GM18508 (cell line): ENCODE measurements at regions not wholly inside any gene's neighbourhood (a gene's known extent, or its start where the extent isn't known, plus 50 kb on each side); places are given as distances from the start of the nearest gene placed in this dataset.
"Not testable (repeated sequence)": the region's sequence is repeated elsewhere in the genome, so short reads cannot be mapped to it uniquely, and the experiment has no call there.

Experiments used
- ATAC-seq: cut with Tn5 transposase; IDR thresholded peaks from one replicate; pipeline ENCODE4 v1.9.1; 2021; ENCODE audit warnings: moderate number of reproducible peaks; ENCODE audit not compliant: insufficient read depth, unreplicated experiment

DNA sequence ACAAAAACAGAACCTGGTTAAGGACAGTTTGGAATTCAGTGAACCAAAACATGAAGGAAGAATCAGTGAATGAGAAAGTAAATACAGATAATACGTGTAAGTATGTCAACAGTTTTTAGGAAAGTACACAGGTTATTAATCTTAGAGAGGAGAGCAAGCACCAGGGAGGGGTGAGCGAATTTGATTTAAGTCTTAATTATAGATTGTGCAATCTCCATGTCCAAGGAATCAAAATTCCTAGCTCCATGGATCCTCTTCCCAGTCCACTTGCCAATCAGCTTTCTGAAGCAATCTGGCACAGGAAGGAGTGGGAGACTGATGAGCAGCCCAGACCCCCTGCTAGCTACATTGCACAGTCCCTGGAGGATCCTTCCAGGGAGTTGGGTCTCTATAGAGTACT is 346.4 kb downstream of the SETD4 start:
- no peak for ATAC-seq

DNA sequence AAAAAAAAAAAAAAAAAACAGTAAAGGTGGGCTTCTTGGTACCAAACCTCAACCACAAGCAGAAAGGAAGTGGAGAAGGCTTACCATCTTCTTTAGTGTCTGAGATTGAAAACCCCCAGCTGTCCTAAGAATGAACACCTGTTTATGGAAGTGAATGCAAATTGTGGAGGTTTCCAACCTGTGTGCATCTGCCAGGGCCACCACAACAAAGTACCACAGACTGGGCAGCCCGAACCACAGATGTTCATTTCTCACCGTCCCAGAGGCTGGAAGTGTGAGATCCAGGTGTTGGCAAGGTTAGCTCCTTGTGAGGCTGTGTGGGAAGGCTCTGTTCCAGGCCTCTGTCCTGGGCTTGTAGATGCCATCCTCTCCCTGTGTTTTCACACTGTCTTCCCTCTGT is 348.7 kb downstream of the SETD4 start:
- no peak for ATAC-seq

DNA sequence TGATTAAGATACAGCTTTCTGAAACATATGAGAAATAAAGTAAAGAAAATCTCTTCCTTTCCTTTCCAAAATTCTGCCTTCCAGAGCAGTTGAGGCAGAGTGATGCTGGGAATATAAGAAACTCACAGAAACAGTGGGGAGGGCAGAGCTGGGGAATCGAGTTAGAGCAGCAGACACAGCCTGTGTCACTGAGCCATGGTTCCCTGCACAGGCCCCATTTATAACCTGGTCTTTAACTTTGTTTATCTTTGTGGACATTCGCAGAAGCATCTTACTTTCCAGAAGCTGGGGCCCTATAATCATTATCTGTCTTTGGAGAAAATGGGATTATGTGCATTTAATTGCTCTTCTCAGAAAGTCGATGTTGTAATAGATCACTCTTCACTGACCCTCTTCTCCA is 349.1 kb downstream of the SETD4 start:
- ATAC-seq = no peak

DNA sequence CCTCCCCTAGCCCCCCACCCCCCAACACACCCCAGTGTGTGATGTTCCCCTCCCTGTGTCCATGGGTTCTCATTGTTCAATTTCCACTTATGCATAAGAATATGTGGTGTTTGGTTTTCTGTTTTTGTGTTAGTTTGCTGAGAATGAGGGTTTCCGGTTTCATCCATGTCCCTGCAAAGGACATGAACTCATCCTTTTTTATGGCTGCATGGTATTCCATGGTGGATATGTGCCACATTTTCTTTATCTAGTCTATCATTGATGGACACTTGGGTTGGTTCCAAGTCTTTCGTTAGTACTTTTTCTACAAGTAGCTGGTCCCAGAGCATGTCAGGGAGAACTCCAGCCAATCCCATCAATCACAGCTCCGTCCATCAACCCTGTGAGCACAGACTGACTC is 350.3 kb downstream of the SETD4 start:
- ATAC-seq = not testable (repeated sequence)

DNA sequence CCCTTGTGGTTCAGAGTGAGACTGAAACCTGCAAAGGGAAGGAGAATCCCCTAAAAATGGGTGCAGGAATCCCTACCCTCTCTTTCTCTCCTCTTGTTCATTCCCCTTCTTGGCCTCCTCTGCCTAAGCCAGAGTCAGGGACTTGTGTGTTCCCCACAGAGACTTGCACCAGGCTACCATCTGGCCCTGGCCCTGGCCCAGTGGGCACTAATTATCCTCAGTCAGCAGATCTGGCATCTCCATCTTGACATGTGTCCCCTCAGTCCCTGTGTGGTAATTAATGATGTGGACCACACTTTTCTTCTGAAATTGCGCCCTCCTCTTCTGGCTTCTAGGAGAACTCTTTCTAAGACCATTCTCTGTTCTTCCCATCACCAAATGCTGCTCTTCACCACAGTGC is 354.4 kb downstream of the SETD4 start:
- ATAC-seq = no peak

DNA sequence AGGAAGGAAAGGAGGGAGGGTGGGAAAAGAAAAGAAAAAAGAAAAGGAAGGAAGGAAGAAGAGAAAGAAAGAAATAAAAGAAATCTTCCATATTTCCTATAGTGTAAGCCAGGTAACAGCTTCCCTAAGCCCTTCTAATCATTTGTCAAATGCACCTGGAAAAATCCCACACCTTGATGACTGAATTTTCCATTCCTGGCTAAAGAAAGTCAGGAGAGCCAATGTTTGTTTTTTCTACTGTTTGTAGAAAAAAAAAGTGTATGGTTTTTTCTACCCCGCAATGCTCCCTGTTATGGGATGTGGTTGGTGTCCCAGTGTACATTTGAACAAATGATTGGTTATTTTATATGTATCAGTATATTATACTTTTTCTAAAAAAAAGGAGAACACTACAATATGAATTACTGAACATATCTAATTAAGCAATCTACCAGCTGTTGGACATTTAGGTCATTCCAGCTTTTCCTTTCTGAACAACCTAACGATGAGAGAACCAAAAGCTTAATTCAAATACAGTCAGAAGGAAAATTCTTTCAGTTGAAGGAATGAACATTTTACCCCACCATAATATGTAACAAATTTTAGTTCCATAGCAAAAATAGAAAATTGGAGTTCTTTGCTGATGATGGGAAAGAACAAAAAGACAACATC is 355.0 kb downstream of the SETD4 start:
- ATAC-seq = no peak

DNA sequence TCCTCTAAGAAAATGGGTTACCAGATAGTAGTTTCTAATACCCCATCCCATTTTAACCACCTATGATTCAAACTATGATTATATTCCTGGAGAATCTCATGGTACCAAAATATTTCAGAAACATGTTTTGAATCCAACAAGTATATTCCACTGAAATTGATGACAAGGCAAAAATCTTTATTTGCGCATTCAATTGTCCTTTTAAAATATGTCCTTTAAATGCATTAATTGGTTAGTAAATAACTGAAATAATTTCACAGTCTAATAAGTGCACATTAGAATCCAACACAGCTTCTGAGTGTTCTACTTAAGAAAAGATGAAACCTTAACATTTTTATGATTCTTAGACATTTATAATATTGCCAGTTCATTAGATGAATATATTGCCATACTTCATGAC is 356.6 kb downstream of the SETD4 start:
- no peak for ATAC-seq

DNA sequence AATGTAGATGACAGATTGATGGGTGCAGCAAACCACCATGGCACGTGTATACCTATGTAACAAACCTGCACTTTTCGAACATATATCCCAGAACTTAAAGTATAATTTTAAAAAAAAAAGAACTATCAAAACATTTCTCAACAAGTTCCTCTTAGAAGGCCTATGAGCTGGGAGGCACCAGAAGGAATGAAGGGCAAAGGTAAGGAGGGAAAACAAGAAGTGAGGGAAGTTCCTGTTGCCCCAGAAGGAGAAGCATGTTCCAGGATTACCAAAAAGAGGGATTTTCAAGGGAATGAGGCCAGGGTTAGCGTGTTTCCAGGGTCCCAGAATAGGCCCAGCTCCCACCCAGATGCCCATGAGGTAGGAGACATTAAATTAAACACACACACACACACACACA is 361.0 kb downstream of the SETD4 start:
- ATAC-seq = no peak

DNA sequence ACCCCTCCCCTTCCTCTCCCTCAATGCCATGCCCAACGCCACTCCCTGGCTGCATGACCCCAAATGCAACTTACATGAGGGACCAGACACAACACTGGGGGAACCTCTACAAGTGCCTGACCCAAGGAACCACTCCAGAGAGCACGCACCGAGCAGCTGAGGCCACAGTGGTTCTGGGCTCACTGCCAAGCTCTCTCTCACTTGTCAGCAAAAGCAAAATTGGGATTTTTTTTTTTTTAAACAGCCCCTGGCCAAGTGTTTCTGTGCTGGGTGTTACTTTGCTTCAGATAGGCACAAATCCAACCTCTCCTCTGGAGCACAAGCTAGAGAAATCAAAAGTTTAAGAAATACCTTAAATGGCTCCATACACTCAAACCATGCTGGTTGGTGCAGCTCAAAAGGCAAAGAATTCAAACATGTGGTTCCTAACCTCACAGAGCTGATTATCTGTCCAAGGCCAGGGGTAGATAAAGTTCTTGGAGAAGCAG is 363.0 kb downstream of the SETD4 start:
- no peak for ATAC-seq

DNA sequence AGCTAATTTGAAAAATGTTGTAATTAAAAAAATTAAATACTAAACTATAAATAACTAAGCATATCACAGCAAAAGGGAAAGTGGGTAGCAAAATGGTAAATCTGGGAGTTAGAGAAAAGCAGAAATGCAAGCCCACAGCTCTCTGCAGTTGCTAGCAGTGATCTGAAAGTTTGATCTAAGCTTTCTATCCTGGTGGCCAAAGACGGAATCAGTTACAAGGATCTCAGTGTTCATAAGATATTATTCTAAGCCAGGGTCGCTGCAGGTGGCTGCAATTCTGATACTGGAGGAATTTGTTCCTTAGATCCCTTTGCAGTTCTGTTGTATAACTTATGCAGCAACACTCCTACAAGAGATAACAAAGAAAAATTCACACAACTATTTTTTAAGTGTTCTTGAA is 363.7 kb downstream of the SETD4 start:
- no peak for ATAC-seq

DNA sequence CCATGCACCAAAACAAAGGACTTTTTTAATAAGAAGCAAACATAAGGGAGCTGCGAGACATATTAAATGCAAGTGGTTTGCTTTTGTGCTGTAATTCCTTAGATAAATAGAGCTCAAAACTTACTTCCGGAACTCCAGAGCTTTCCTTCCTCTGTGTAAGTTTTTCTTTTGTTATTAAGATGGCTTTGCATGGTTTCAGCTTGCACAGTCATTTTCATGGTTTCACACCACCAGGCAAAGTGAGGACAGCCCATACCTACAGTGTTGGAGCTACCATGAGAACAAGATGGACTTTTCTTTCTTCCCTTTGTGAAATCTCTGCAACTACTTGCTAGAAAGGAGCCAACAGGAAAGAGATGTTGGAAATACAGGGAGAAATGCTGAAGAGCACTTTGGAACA is 368.0 kb downstream of the SETD4 start:
- no peak for ATAC-seq

DNA sequence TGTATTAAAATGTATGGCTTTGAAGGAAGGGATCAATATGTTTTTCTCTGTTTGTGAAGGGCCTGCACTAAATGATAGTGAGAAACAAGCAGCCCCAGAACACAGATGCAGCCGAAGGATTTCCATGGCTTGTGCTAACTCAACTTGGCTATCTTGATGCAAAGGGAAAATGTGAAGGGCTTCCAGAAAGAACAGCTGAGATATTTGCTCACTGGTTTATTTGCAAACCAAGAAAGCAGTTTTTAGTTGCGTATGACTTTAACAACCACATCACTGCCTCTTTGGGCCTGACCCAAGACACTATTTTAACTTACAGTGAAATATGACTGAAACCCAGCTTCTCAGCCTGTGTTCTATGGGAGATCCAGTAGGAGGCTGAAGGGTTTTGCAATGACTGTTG is 369.9 kb downstream of the SETD4 start:
- ATAC-seq = no peak

DNA sequence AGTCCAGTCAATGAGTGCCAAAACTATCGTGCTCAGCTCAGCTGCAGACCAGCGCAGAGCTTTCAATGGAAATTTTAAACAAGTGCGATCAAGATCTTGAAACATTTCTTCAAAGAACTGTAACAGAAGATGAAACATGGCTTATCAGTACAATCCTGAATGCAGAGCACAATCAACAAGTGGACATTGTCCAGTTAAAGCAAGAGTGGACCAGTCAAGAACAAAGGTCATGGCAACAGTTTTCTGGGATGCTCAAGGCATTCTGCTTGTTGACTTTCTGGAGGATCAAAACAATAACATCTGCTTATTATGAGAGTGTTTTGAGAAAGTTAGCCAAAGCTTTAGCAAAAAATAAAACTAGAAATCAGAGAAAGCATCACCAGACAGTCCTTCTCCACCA is 374.2 kb downstream of the SETD4 start:
- ATAC-seq = no peak

DNA sequence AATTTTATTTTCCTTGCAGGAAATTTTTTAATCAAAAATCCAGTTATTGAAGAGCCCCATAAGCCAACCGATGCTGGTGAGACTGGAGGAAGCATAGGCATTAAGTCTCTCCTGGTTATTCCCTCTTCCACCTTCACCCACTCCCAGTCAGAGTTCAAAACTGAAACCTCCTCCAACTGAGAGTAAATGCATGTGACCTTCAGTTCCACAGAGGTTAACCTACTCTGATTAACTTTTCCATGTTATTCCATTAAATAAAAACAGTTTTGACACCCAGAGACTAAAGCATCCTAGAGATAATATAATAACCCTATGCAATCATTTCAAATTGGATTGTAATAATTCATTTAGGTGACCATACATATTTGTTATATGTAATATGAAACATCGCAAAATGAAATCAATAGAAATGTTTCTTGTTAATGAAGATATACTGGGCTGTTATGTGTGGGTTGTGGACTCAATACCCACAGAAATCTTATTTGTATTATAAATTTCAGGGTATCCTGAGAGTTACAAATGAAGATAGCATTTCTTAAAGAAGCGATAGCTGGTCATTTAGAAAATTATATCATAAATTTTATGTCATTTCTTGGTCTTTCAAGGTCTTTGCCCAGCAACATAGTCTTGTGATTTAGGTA is 376.5 kb downstream of the SETD4 start:
- no peak for ATAC-seq

DNA sequence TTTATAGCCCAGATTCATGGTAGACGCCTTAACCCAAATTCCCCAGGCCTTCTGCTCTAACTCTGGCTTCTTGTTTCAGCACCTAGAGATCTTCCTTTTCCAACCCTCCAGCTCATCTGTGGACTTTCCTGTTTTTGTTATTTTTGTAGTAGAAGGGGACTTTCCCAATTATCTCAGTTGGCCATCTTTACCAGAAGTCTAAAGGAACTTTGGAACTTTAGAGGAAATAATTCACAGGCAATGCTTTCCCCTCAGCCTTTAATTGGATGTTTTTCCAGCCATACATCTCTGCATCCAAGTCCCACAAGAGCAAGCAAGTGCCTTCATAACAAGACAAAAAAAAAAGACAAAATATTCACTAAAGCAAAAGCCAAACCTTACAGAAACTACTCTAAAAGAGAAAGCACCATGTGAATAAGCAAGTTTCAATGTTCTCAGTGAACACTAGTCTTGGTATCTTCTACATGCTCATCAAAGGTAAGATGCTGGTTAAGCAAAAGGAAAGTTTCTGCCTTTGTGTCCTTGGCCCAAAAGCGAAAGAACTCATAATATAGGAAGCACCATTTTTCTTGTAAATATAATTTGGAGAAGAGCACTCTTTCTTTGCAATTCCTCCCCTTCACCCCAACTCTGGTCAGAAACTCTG is 377.3 kb downstream of the SETD4 start:
- ATAC-seq = no peak

DNA sequence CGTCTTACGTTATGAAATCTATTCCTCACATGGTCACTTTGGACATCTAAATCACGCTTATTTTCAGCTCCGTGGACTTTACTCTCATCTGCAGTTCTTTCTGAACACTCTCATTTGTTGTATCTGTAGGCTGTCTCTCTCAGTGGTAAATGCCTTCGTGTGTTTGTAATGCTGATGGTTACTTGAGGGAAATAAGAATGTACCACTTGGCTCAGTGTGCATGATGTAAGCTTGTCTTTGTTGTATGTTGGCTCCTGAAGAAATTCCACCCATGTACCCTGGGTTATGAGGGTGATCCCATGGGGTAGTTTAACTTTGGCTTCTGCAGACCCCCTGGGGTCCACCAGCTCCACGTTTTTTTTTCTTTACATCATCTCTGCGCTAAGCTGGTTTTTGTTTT is 378.4 kb downstream of the SETD4 start:
- no peak for ATAC-seq

DNA sequence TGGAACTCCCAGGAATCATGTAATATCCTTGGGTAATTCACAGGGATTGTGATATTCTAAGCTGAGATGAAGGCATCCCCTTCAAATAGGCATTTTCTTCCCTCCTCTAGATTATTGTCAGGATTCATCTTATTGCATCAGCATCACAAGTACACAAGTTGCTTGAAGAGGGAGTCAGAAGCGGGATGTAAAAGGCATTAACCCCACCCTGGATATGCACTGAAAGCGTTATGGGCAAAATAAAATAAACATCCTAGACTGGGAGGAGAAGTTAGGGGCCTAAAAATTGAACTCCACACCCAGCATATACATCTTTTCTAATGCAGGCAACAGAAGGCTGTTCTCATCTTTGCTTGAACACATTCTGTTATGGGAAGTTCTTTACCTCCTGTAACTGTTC is 381.2 kb downstream of the SETD4 start:
- no peak for ATAC-seq

DNA sequence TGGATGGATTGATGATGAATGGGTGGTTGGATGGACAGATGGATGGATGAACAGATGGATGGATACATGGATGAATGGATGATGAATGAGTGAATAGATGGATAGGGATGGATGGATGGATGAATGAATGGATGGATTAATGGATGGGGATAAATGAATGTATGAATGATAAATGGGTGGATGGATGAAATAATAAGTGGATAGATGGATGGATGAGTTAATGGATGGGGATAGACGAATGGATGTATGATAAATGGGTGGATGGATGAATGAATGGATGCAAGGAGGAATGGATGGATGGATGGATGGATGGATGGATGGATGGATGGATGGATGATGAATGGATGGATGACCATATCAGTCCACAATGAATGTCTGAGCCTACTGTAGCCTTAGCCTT is 381.9 kb downstream of the SETD4 start:
- no peak for ATAC-seq

DNA sequence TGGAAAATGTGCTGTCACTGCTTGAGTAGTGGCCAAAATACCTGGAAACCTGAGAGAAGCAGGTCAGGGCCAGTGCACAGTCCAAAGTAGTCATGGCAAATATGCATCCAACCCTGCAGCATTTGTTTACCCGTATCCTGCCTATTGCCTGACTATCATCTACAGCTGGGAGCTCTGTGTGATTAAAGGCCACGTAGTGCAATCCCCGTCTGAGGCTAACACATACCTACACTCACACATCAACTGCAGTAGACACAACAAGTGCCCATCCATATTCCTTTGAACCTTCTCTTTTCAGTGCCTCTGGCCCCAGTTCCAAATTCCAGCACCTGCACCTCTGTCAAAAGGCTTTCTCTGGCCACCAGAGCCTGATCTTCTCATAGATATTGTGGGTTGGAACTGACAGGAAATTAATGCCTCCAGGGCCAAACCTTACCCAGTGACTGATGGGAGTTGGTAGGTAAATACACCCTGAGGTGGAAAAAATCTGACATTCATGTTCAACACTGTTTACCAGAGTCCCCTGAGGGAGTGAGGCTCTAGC is 383.0 kb downstream of the SETD4 start:
- ATAC-seq = no peak

DNA sequence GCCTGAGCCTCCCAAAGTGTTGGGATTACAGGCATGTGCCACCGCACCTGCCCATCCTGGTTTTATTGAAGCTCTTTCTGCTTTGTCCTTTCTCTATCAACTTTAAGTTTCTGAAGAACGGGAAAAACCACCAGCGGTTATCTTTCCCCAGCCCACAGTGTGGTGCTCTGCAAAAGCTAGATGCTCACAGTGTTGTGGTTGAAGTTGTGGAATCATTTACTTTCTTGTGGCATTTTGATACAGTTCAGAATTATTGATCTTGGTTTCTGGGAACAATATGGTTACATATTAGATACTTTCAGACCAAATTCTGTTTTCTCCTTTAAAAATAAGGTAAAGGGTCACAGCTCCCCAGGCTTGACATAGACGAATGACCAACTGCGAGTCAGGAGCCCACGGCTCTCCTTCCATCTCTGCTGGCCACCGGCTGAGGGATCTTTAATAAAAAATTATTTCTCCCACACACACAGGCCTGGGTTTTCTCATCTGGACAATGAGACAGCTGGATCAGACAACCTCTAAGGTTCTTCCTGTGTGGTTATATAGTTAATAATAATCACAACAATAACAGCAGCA is 385.3 kb downstream of the SETD4 start:
- ATAC-seq = no peak

DNA sequence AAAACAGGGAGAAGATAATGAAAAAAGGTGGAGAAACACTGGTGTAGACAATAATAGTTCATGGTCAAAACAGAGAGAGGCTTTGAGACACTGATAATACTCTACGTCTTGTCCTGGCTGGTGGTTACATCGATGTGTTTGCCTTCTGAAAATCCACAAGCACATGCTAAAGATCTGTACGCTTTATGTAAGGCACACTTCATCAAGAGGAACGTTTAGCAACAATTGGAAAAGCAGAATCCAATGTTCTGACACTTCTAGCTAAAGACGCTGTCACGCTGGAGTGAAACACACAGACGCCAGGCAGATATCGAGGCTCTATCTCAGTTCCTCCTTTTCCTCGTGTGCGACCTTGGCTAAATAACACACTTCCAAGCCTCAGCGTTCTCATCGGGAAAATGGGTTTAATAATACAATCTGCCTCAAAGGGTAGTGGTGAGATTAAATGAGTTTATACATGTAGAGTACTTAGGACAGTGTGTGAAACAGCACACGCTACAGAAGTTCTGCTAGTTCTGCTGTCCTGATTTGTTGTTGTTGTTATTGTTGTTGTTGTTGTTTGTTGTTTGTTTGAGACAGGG is 386.1 kb downstream of the SETD4 start:
- ATAC-seq = no peak
